ENCODE measurements at regions not wholly inside any gene's neighbourhood (a gene's known extent, or its start where the extent isn't known, plus 50 kb on each side); places are given as distances from the start of the nearest gene placed in this dataset.

DNA sequence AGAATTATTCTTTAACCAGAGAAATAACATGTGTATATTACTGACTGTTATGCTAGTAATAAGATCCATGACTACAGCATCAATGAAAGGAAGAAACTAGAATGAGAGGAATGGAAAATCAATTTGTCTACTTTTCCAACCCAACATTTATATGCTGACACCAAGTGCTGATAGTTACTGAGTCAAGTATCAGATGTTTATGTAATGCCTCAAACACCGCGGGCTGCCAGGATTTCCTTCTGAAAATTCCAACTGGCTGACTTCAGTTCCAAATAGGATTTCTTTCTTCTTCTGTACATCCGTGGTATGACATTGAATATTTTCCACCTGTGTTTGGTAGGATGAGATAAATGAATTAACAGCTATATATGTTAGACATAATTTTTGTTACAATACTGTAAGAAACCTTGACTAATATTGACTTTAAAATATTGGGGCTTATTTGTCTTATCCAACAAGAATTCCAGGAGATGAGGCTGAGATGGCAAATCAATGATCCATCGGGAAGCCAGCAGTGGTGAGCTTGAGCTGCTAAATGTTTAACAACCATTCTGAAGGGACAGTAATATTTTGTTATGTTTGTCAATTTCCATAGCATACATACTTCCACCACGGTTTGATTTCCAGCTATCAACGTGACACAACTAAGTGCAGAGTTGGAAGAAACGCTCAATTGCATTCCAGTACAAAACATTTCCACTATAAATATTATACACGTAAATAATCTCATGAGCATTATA is 435.2 kb upstream of the AUTS2 start:
- H3K9me2 ChIP-seq (replicated peaks; ENCODE audit: control insufficient read depth, low read length), result no peaks in the 10 kb centered on the region
- H3K27me3 ChIP-seq (ENCODE audit: control insufficient read depth, low read length), result no peaks in the 10 kb centered on the region
- TF ChIP-seq, protein P1, sequence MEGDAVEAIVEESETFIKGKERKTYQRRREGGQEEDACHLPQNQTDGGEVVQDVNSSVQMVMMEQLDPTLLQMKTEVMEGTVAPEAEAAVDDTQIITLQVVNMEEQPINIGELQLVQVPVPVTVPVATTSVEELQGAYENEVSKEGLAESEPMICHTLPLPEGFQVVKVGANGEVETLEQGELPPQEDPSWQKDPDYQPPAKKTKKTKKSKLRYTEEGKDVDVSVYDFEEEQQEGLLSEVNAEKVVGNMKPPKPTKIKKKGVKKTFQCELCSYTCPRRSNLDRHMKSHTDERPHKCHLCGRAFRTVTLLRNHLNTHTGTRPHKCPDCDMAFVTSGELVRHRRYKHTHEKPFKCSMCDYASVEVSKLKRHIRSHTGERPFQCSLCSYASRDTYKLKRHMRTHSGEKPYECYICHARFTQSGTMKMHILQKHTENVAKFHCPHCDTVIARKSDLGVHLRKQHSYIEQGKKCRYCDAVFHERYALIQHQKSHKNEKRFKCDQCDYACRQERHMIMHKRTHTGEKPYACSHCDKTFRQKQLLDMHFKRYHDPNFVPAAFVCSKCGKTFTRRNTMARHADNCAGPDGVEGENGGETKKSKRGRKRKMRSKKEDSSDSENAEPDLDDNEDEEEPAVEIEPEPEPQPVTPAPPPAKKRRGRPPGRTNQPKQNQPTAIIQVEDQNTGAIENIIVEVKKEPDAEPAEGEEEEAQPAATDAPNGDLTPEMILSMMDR (IDR thresholded peaks at IDR 0.05; ENCODE audit: low read depth, low read length, poor library complexity, severe bottlenecking), result no peak
- no peak for TF ChIP-seq EZH2phosphoT487 (IDR thresholded peaks at IDR 0.05; ENCODE audit: borderline replicate concordance, low read length)
- no peak overlapping the region for H3K4me3 ChIP-seq (ENCODE audit: low read length)
- H3K27ac ChIP-seq (ENCODE audit: low read depth, low read length), result no peak overlapping the region
- no peaks in the 10 kb centered on the region for H3F3A ChIP-seq (ENCODE audit: control insufficient read depth, insufficient read depth)
- no peaks in the 10 kb centered on the region for H3K9me3 ChIP-seq (ENCODE audit: control insufficient read depth, insufficient read depth, low read length)
- H3K79me2 ChIP-seq (ENCODE audit: control insufficient read depth, low read length), result no peaks in the 10 kb centered on the region
- H3K36me3 ChIP-seq (ENCODE audit: control insufficient read depth, low read length), result no peaks in the 10 kb centered on the region
- no peaks in the 10 kb centered on the region for H3K4me1 ChIP-seq (ENCODE audit: control insufficient read depth, low read length)
- no peak overlapping the region for H3K4me2 ChIP-seq (ENCODE audit: low read length)
- H4K20me1 ChIP-seq (ENCODE audit: control insufficient read depth, insufficient read depth, low read depth, low read length), result no peaks in the 10 kb centered on the region

DNA sequence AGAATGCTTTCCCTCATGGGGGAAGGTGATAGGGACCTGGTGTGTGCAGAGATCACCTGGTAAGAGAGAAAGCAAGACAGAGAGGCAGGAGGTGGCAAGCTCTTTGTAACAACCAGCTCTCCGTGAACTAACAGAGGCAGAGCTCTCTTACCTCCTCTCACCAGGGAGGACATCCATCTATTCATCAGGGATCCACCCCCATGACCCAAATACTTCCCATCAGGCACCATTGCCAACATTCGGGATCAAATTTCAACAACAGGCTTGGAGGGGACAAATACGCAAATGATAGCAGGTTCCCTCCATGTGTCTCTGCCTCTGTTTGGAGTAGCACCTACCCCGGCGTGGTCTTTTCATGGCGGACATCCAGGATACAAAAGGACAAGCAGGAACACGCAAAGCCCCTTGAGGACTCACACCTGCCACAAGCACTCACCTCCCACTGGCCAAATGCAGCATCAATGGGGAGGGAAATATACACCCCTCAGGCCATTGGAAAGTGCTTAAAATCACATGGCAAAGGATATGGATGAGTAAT is 431.2 kb upstream of the AUTS2 start:
- H3K4me3 ChIP-seq (ENCODE audit: low read length), result no peak overlapping the region

DNA sequence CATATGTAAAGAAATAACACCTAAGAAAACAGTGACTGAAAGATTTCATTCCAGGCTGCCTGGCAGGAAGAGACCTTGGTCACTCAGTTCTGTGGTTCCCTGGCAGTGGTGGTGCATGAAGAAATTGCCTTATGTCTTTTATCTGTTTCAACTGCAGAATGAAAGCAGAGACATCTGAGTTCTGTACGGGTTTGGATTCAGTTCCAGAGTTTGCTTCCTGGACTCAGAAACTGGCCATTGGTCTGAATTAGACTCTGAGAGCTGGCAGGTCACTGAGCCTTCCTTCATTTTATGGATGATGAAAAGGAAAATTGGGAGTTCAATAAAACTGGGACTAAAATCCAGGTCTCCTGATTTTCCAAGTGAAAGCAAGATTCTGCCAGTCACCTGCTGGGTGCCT is 428.9 kb upstream of the AUTS2 start:
- Histone ChIP-seq H3K9me2 (replicated peaks; ENCODE audit: control insufficient read depth, low read length) (no peaks in the 10 kb centered on the region), H3K36me3 (ENCODE audit: control insufficient read depth, low read length) (no peaks in the 10 kb centered on the region), H3K4me2 (ENCODE audit: low read length) (no peak overlapping the region), H3K27me3 (ENCODE audit: control insufficient read depth, low read length) (no peaks in the 10 kb centered on the region), H3F3A (ENCODE audit: control insufficient read depth, insufficient read depth) (no peaks in the 10 kb centered on the region), H3K4me3 (ENCODE audit: low read length) (no peak overlapping the region), H3K4me1 (ENCODE audit: control insufficient read depth, low read length) (no peaks in the 10 kb centered on the region), H3K79me2 (ENCODE audit: control insufficient read depth, low read length) (no peaks in the 10 kb centered on the region), H3K9me3 (ENCODE audit: control insufficient read depth, insufficient read depth, low read length) (no peaks in the 10 kb centered on the region), H4K20me1 (ENCODE audit: control insufficient read depth, insufficient read depth, low read depth, low read length) (no peaks in the 10 kb centered on the region), H3K27ac (ENCODE audit: low read depth, low read length) (no peak overlapping the region)
- TF ChIP-seq EZH2phosphoT487 (IDR thresholded peaks at IDR 0.05; ENCODE audit: borderline replicate concordance, low read length), result no peak
- TF ChIP-seq, protein P1 (IDR thresholded peaks at IDR 0.05; ENCODE audit: low read depth, low read length, poor library complexity, severe bottlenecking), result no peak

More for the DNA sequence above, 431.2 kb upstream of the AUTS2 start:
- H3K9me3 ChIP-seq (ENCODE audit: control insufficient read depth, insufficient read depth, low read length), result no peaks in the 10 kb centered on the region
- H4K20me1 ChIP-seq (ENCODE audit: control insufficient read depth, insufficient read depth, low read depth, low read length), result no peaks in the 10 kb centered on the region
- no peaks in the 10 kb centered on the region for H3K36me3 ChIP-seq (ENCODE audit: control insufficient read depth, low read length)
- H3F3A ChIP-seq (ENCODE audit: control insufficient read depth, insufficient read depth), result no peaks in the 10 kb centered on the region
- H3K4me2 ChIP-seq (ENCODE audit: low read length), result no peak overlapping the region
- TF ChIP-seq, protein P1 (IDR thresholded peaks at IDR 0.05; ENCODE audit: low read depth, low read length, poor library complexity, severe bottlenecking), result no peak
- no peak for TF ChIP-seq EZH2phosphoT487 (IDR thresholded peaks at IDR 0.05; ENCODE audit: borderline replicate concordance, low read length)
- no peaks in the 10 kb centered on the region for H3K9me2 ChIP-seq (replicated peaks; ENCODE audit: control insufficient read depth, low read length)
- no peaks in the 10 kb centered on the region for H3K27me3 ChIP-seq (ENCODE audit: control insufficient read depth, low read length)
- no peaks in the 10 kb centered on the region for H3K79me2 ChIP-seq (ENCODE audit: control insufficient read depth, low read length)
- H3K4me1 ChIP-seq (ENCODE audit: control insufficient read depth, low read length), result no peaks in the 10 kb centered on the region
- H3K27ac ChIP-seq (ENCODE audit: low read depth, low read length), result no peak overlapping the region

Measured in DOHH2 (cell line).